GM19238 (cell line): ENCODE measurements at regions not wholly inside any gene's neighbourhood (a gene's known extent, or its start where the extent isn't known, plus 50 kb on each side); places are given as distances from the start of the nearest gene placed in this dataset.
"Not testable (repeated sequence)": the region's sequence is repeated elsewhere in the genome, so short reads cannot be mapped to it uniquely, and the experiment has no call there.

Experiments
- DNase-seq: peaks from one replicate; pipeline ENCODE4 v3.0.0; 2011; ENCODE audit warnings: low spot score; ENCODE audit not compliant: insufficient read length

GRCh38 chr13:62760724-62761123, 1345.1 kb upstream of the PCDH20 start:
- no peak for DNase-seq

- no peak for DNase-seq
Measured at GRCh38 chr13:62747629-62748028, 1332.0 kb upstream of the PCDH20 start.

- no peak for DNase-seq
Measured at GRCh38 chr13:62747152-62747551, 1331.5 kb upstream of the PCDH20 start.

GRCh38 chr13:62729746-62730145, 1314.1 kb upstream of the PCDH20 start:
- not testable (repeated sequence) for DNase-seq

- DNase-seq, result no peak
Measured at GRCh38 chr13:62721893-62722292, 1306.2 kb upstream of the PCDH20 start.

- not testable (repeated sequence) for DNase-seq
Measured at GRCh38 chr13:62711948-62712347, 1296.3 kb upstream of the PCDH20 start.

- no peak for DNase-seq
Measured at GRCh38 chr13:62710787-62711186, 1295.1 kb upstream of the PCDH20 start.

- DNase-seq, result no peak
Measured at GRCh38 chr13:62706048-62706447, 1290.4 kb upstream of the PCDH20 start.

- DNase-seq, result no peak
Measured at GRCh38 chr13:62704875-62705274, 1289.2 kb upstream of the PCDH20 start.

- no peak for DNase-seq
Measured at GRCh38 chr13:62702502-62702901, 1286.9 kb upstream of the PCDH20 start.

GRCh38 chr13:62697701-62698100, 1282.1 kb upstream of the PCDH20 start:
- no peak for DNase-seq

- DNase-seq, result no peak
Measured at GRCh38 chr13:62696490-62696889, 1280.8 kb upstream of the PCDH20 start.

GRCh38 chr13:62687732-62688131, 1272.1 kb upstream of the PCDH20 start:
- DNase-seq, result no peak

GRCh38 chr13:62684359-62684758, 1268.7 kb upstream of the PCDH20 start:
- no peak for DNase-seq

GRCh38 chr13:62682788-62683187, 1267.1 kb upstream of the PCDH20 start:
- no peak for DNase-seq

- DNase-seq, result no peak
Measured at GRCh38 chr13:62678039-62678438, 1262.4 kb upstream of the PCDH20 start.

- DNase-seq, result no peak
Measured at GRCh38 chr13:62663767-62664166, 1248.1 kb upstream of the PCDH20 start.

GRCh38 chr13:62659365-62659764, 1243.7 kb upstream of the PCDH20 start:
- no peak for DNase-seq

- no peak for DNase-seq
Measured at GRCh38 chr13:62653371-62653770, 1237.7 kb upstream of the PCDH20 start.

- no peak for DNase-seq
Measured at GRCh38 chr13:62643799-62644524, 1228.3 kb upstream of the PCDH20 start.

- no peak for DNase-seq
Measured at GRCh38 chr13:62643007-62643483, 1227.4 kb upstream of the PCDH20 start.

GRCh38 chr13:62635161-62635560, 1219.5 kb upstream of the PCDH20 start:
- DNase-seq, result no peak

GRCh38 chr13:62633448-62633847, 1217.8 kb upstream of the PCDH20 start:
- DNase-seq, result no peak
